HFF-Myc (cell line): ENCODE measurements at regions not wholly inside any gene's neighbourhood (a gene's known extent, or its start where the extent isn't known, plus 50 kb on each side); places are given as distances from the start of the nearest gene placed in this dataset.

Source experiments
- DNase-seq: peaks from one replicate; pipeline ENCODE4 v3.0.0-alpha.2; 2011; ENCODE audit warnings: low read depth; ENCODE audit errors: extremely low read depth
- H3K4me3 ChIP-seq: replicated peaks from 2 replicates; pipeline ENCODE4 v1.5.1; 2011; ENCODE audit warnings: low read depth, mild to moderate bottlenecking, control low read depth, low read length
- TF ChIP-seq, protein P1 (sequence below): IDR thresholded peaks from 2 replicates; pipeline ENCODE4 v1.5.1; 2012; ENCODE audit warnings: mild to moderate bottlenecking, low read depth, low read length, control low read depth; ENCODE audit errors: missing control alignments

- no peak for DNase-seq
- H3K4me3 ChIP-seq, result no peak overlapping the region
- TF ChIP-seq, protein P1, sequence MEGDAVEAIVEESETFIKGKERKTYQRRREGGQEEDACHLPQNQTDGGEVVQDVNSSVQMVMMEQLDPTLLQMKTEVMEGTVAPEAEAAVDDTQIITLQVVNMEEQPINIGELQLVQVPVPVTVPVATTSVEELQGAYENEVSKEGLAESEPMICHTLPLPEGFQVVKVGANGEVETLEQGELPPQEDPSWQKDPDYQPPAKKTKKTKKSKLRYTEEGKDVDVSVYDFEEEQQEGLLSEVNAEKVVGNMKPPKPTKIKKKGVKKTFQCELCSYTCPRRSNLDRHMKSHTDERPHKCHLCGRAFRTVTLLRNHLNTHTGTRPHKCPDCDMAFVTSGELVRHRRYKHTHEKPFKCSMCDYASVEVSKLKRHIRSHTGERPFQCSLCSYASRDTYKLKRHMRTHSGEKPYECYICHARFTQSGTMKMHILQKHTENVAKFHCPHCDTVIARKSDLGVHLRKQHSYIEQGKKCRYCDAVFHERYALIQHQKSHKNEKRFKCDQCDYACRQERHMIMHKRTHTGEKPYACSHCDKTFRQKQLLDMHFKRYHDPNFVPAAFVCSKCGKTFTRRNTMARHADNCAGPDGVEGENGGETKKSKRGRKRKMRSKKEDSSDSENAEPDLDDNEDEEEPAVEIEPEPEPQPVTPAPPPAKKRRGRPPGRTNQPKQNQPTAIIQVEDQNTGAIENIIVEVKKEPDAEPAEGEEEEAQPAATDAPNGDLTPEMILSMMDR, result no peak
These were observed 209.5 kb downstream of the UBE2E3 start for GRCh38 chr2:181189951-181190350.

GRCh38 chr2:181190711-181191110, 210.3 kb downstream of the UBE2E3 start:
- no peak overlapping the region for H3K4me3 ChIP-seq
- DNase-seq, result no peak
- TF ChIP-seq, protein P1, result no peak

- no peak for DNase-seq
- TF ChIP-seq, protein P1, result no peak
- no peak overlapping the region for H3K4me3 ChIP-seq
These were observed 213.1 kb downstream of the UBE2E3 start for GRCh38 chr2:181193550-181193949.

- H3K4me3 ChIP-seq, result no peak overlapping the region
- DNase-seq, result no peak
- TF ChIP-seq, protein P1, result no peak
These were observed 216.0 kb downstream of the UBE2E3 start for GRCh38 chr2:181196401-181196800.

GRCh38 chr2:181197140-181197760, 216.8 kb downstream of the UBE2E3 start:
- H3K4me3 ChIP-seq, result no peak overlapping the region
- TF ChIP-seq, protein P1, result no peak
- no peak for DNase-seq

GRCh38 chr2:181198183-181198864, 217.9 kb downstream of the UBE2E3 start:
- no peak for DNase-seq
- H3K4me3 ChIP-seq, result no peak overlapping the region
- TF ChIP-seq, protein P1, result no peak

DNA sequence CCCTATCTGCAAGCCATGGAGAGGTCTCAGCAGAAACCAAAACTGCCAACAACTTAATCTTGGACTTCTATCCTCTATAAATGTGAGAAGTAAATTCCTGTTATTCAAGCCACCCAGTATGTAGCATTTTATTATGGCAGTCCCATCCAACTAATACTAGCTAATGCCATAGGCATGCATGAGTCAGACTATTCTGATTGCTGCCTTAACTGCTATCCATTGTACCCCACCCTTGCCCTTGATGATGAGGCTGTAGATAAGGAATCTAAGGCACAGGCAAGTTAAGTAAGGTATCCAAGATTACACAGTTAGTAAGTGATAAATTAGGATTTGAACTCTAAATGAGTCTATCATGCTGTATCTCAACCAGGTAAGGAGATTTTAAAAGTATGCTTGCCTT, 223.0 kb downstream of the UBE2E3 start:
- TF ChIP-seq, protein P1, result no peak
- DNase-seq, result peak; percentile 61
- no peak overlapping the region for H3K4me3 ChIP-seq
